ENCODE measurements at regions not wholly inside any gene's neighbourhood (a gene's known extent, or its start where the extent isn't known, plus 50 kb on each side); places are given as distances from the start of the nearest gene placed in this dataset.

DNA sequence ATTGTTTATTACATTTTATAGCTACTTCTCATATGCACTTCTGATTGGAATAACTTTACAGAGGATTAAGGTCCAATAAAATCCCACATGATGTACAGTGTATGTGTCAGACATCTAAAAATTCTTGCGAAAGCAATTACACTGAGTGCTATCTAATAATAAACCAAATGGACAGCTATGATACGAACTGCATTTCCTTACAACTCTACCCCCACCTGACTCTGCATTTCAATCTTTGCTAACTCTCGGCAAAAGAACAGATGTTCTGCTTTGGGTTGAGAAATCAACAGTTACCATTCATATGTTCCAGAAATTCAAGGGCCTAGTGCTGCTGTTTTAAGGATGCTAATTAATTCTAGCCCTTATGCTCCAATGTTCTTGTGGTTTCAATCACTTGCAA is 287.9 kb upstream of the NOCT start:
- H3K9me3 ChIP-seq: no peaks in the 10 kb centered on the region
- no peak overlapping the region for H3K4me3 ChIP-seq
- no peak overlapping the region for H3K27ac ChIP-seq
- no peak for DNase-seq (ENCODE audit: low spot score in 2 of 2)
- no peaks in the 10 kb centered on the region for H3K27me3 ChIP-seq
- H3K4me1 ChIP-seq: no peaks in the 10 kb centered on the region
- 91% methylated on average over 3 of the region's 3 CpGs for WGBS
- no peak for TF ChIP-seq EP300 (IDR thresholded peaks at IDR 0.05)
- TF ChIP-seq POLR2A (IDR thresholded peaks at IDR 0.05): no peak
- no peak for TF ChIP-seq POLR2AphosphoS5 (IDR thresholded peaks at IDR 0.05)
- TF ChIP-seq, protein P1, sequence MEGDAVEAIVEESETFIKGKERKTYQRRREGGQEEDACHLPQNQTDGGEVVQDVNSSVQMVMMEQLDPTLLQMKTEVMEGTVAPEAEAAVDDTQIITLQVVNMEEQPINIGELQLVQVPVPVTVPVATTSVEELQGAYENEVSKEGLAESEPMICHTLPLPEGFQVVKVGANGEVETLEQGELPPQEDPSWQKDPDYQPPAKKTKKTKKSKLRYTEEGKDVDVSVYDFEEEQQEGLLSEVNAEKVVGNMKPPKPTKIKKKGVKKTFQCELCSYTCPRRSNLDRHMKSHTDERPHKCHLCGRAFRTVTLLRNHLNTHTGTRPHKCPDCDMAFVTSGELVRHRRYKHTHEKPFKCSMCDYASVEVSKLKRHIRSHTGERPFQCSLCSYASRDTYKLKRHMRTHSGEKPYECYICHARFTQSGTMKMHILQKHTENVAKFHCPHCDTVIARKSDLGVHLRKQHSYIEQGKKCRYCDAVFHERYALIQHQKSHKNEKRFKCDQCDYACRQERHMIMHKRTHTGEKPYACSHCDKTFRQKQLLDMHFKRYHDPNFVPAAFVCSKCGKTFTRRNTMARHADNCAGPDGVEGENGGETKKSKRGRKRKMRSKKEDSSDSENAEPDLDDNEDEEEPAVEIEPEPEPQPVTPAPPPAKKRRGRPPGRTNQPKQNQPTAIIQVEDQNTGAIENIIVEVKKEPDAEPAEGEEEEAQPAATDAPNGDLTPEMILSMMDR (IDR thresholded peaks at IDR 0.05): no peak
- no peaks in the 10 kb centered on the region for H3K36me3 ChIP-seq

DNA sequence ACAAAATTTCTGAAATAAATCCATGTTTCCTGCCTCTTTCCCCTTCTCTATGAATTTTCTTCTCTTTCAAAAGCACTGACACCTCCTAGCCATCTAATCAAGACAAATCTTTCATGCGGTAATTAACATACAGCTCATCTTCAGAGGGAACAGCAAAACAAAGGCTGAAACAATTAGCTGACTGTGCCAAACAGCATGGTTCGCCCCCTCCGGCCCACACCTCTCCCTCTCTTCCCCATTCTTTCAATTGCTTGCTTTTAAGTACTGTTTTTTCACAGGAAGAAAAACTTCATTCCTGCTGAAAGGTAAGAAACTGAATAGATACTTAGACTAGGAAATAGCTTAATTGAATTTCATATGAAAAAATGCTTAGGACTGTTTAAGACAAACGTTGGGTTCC is 291.1 kb upstream of the NOCT start:
- WGBS: 62% methylated on average over 4 of the region's 4 CpGs
- Histone ChIP-seq H3K36me3 (no peaks in the 10 kb centered on the region), H3K4me3 (no peak overlapping the region), H3K27ac (no peak overlapping the region), H3K4me1 (no peaks in the 10 kb centered on the region), H3K27me3 (no peaks in the 10 kb centered on the region), H3K9me3 (no peaks in the 10 kb centered on the region)
- DNase-seq (ENCODE audit: low spot score in 2 of 2): no peak
- no peak for TF ChIP-seq POLR2A (IDR thresholded peaks at IDR 0.05)
- TF ChIP-seq POLR2AphosphoS5 (IDR thresholded peaks at IDR 0.05): no peak
- no peak for TF ChIP-seq EP300 (IDR thresholded peaks at IDR 0.05)
- TF ChIP-seq, protein P1 (IDR thresholded peaks at IDR 0.05): no peak

DNA sequence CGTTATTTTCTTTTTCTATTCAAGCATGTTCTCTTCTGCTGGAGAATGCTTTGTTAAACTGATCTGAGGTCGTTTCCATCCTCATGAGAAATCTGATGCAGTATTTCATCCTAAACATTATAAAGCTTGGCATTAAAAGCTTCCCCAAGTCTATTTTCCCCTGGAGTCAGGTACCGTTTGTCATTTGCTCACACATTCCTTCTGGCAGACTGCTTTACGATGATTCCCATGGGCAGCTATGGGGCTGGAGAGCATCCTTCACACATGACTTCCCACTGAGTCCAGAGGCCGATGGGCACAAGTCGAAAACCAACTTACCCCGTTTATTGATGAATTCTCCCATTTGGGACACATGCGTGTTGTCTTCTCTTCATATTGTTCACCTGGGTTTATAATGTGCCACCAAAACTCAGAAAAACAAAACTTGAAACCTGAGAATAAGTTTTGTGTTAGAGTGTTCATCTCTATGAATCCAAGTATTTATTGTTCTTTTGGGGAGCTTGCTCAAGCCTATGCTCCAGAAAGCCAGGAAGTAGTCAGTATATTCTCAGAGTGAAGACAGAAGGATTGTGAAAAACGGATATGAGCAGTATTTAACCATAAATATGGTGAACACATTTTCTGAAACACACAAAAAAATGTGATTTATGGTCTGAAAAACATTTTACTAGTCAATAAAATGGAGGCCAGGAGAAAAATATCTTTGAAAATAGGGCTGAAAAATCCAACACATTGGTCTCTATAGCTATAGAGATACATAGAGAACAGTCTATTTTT is 298.8 kb upstream of the NOCT start:
- Histone ChIP-seq H3K4me3 (no peak overlapping the region), H3K4me1 (no peaks in the 10 kb centered on the region), H3K27me3 (no peaks in the 10 kb centered on the region), H3K9me3 (no peaks in the 10 kb centered on the region), H3K36me3 (no peaks in the 10 kb centered on the region), H3K27ac (no peak overlapping the region)
- WGBS: 71% methylated on average over 9 of the region's 9 CpGs
- TF ChIP-seq EP300 (IDR thresholded peaks at IDR 0.05): no peak
- no peak for DNase-seq (ENCODE audit: low spot score in 2 of 2)

DNA sequence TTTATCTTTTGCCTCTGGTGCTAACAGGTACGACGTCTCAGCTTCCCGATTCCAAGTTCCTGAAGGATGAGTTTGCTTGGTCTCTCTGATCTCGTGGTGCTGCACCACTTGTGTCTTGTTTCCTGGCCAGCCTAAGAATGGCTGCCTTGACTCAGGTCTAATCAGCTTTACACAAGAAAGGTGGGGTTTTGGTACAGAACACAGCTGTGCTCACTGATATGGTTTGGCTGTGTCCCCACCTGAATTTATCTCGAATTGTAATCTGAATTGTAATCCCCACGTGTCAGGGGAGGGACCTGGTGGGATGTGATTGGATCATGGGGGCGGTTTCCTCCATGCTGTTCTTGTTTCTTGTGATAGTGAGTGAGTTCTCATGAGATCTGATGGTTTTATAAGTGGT is 305.3 kb upstream of the NOCT start:
- 84% methylated on average over 7 of the region's 7 CpGs for WGBS
- TF ChIP-seq POLR2A (IDR thresholded peaks at IDR 0.05) (no peak), EP300 (IDR thresholded peaks at IDR 0.05) (no peak), POLR2AphosphoS5 (IDR thresholded peaks at IDR 0.05) (no peak)
- TF ChIP-seq, protein P1 (IDR thresholded peaks at IDR 0.05): no peak

DNA sequence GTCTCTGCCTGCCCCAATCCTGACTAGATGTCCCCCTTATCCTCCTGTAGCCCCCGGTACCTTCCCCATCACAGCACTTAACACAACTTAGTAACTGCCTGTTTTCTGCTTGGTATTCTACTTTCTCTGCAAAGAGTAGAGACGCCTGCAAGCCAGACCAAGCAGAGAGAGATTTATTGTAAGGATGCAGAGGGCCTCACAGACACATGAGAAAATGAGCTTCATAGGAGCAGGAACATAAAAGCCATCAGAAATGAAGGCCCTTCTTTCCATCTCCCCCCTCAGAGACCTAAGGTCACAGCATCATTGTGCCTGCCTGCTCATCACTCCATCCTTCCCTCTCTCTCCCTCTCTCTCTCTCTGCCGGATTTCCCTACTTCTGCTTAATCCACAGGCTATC is 305.7 kb upstream of the NOCT start:
- Histone ChIP-seq H3K4me3 (no peak overlapping the region), H3K36me3 (no peaks in the 10 kb centered on the region), H3K27me3 (peaks cover 4% of the 10 kb centered on the region), H3K4me1 (no peaks in the 10 kb centered on the region), H3K27ac (no peak overlapping the region), H3K9me3 (no peaks in the 10 kb centered on the region)
- 70% methylated on average over 3 of the region's 3 CpGs for WGBS
- TF ChIP-seq EP300 (IDR thresholded peaks at IDR 0.05) (no peak), POLR2A (IDR thresholded peaks at IDR 0.05) (no peak), POLR2AphosphoS5 (IDR thresholded peaks at IDR 0.05) (no peak)
- TF ChIP-seq, protein P1 (IDR thresholded peaks at IDR 0.05): no peak
- DNase-seq (ENCODE audit: low spot score in 2 of 2): no peak

More for the DNA sequence above, 305.3 kb upstream of the NOCT start:
- DNase-seq (ENCODE audit: low spot score in 2 of 2): no peak
- Histone ChIP-seq H3K4me1 (no peaks in the 10 kb centered on the region), H3K27ac (no peak overlapping the region), H3K27me3 (peaks cover 4% of the 10 kb centered on the region), H3K9me3 (no peaks in the 10 kb centered on the region), H3K36me3 (no peaks in the 10 kb centered on the region), H3K4me3 (no peak overlapping the region)
